Femur (tissue), 1 donor: ENCODE measurements at regions not wholly inside any gene's neighbourhood (a gene's known extent, or its start where the extent isn't known, plus 50 kb on each side); places are given as distances from the start of the nearest gene placed in this dataset.
"Not testable (repeated sequence)": the region's sequence is repeated elsewhere in the genome, so short reads cannot be mapped to it uniquely, and the experiment has no call there.

Experiments
- DNase-seq: peaks from one replicate; pipeline ENCODE4 v3.0.0-alpha.2; 2017

DNA sequence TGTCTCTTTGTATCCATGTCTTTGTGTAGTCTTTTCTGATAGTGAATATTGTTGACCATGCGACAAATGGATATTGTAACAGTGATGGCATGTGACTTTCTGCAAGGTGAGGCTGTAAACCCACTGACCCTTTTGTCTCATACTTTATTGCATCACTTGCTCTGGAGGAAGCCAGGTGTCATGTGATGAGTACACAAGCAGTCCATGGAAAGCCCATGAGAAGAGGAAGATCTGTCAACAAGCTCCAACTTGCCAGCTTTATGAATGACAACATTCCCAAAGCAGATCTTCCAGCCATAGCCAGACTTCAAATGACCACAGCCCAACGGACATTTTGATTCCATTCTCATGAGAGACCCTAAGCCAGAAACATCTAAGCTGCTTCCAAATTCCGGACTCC, 450.1 kb upstream of the ACTBL2 start:
- DNase-seq, result no peak

DNA sequence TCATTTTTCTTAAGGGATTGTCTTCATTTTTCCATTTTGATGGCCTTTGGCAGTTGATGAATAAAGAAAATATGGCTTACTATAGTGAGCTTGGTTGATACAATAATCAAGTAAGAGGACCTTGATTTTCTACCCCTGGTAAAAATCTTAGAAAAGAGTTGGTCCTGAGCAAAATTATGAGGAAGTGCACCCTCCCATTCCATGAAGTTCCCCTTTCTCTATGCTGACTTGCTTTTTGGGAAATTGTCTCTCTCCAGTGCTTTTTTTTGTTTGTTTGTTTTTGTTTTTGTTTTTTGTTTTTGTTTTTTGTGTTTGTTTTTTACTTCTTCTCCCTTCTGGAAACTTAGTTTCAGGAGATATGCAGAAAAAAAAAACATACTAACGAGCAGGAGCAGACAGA, 449.2 kb upstream of the ACTBL2 start:
- no peak for DNase-seq

DNA sequence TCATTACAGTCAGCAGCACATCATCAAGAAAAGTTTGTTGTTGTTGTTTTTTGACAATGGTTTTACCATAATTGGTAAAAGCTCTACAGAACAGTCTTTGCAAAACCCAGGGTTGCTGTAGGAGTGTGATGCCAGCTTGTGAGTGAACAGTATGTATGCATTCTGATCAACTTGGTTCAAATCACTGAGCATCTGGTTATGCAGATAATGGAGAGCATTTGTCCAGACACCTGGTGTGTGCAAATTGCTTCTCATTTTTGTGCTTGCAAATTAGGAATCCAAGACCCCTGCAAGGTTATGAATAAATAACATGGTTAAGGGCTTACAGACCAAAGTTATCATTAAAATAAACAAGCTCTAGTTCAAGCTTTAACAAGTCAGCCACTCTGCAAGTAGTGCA, 448.7 kb upstream of the ACTBL2 start:
- DNase-seq, result no peak

DNA sequence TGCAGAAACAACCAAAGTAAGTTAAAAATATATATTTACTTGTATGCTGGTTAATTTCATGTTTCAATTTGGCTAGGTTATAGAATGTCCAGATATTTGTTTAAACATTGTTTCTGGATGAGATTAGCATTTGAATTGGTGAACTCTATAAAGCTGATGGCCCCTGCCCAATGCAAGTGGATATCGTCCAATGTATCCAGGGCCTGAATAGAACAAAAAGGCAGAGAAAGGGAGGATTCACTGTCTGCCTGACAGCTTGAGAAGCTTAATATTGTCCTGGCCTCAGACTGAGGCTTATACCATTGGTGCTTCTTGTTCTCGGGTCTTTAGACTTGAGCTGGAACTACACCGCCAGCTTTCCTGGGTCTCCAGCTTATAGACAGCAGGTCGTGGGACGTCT, 446.7 kb upstream of the ACTBL2 start:
- peak; percentile 27 for DNase-seq

DNA sequence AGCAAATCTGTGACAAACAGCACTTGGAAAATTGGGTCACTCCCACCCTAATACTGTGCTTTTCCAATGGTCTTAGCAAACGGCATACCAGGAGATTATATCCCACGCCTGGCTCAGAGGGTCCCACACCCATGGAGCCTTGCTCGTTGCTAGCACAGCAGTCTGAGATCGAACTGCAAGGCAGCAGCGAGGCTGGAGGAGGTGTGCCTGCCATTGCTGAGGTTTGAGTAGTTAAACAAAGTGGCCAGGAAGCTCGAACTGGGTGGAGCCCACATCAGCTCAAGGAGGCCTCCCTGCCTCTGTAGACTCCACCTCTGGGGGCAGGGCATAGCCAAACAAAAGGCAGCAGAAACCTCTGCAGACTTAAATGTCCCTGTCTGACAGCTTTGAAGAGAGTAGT, 440.5 kb upstream of the ACTBL2 start:
- DNase-seq, result not testable (repeated sequence)

DNA sequence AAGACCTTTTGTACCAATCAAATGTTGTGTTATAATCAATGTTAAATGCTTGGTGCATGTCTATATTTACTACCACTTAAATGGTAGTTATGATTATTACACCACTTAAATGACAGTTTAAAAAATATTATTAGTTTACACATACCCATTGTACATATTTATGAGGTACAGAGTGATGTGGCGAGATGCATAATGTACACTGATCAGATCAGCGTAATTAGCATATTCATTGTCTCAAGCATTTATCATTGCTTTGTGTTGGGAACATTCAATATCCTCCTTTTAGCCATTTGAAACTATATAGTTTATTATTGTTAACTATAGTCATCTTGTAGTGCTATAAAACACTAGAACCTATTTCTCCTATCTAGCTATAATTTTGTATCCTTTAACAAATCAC, 434.4 kb upstream of the ACTBL2 start:
- DNase-seq, result no peak

DNA sequence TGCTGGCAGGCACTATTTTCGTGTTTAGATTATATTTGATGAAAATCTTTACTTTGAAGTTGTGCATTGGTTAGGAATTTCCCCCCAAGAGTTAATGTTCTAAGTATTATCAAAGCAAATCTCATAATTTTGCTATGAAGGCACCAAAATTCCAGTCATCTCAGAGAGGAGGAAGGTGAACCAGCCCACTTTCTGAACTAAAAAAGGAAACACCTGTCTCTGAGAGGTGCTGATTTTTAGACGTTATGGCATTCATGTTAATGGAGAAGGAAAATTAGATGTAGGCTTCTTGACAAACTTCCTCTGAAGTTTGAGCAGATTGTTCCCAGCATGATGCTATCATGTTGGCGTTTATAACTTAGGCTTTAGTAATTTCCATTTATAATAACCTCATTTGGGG, 432.9 kb upstream of the ACTBL2 start:
- DNase-seq, result no peak

DNA sequence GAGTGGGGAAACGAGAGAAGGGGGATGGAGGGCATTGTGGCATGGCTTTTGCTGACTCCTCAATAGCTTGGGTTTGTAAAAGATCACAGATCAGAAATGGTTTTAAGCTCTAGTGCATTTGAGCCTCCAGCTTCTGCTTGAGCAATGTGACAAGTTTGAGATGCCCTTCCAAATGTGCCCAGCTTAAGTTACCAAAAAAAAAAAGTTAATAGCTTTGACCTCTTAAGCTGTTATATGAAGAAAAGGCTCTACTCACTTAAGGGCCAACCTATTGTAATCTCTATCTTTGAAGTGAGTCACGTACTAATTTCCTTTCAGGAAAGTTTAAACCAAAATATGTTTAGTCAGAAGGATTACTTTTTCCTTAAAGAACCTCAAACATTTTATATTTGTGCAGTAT, 428.8 kb upstream of the ACTBL2 start:
- no peak for DNase-seq

DNA sequence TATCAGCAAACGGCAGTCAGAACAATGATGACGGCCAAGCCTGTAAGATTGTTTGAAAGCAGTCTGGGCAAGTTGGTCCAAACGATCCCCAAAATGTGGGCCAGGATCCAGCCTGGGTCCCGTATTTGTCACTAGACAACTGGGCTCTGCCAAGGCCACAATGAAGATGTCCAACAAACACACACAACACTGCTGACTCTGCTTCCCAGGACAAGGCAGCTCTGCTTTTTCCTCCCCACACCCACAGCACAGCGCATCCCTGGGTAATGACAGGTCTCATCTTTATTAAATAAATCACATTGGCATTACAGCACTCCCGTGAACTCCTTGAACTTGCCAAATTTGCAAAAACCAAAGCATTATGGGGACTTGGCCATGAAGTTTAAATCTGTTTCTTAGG, 424.1 kb upstream of the ACTBL2 start:
- no peak for DNase-seq

DNA sequence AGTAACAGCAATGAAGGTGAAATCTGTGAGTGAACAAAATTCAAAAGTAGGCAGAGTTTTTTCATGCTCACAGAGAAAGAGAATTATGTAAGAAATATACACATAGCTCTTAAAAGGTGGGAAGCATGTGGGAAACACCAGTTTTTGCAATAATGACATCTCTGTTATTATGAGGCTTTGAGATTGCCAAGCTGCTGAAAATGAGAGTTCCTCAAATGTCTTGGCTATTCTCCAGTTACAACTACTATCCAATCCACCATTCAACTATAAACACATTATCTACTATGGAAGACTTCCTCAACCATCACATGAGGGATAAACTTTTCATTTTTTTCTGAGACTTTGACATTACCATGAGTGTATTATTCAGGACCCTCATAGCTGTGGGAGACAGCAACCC, 420.8 kb upstream of the ACTBL2 start:
- no peak for DNase-seq

DNA sequence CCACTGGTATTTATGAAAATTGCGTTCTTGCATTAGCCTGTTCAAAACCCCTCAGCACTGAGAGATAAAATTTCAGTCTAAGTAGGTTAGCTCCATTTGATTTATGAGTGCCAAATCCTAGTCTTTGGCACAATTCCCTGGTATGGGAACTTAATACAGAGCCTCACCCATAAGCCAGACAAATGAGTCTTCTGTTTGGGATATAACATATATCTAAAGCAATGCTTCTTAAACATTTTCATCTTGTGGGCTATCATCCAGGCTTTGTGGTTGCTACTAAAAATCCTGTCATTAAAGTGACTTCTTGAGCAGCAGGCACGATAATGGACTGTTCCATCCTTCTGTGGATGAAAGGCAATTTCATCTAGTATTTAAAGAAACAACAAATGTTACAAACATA, 419.5 kb upstream of the ACTBL2 start:
- DNase-seq, result no peak

DNA sequence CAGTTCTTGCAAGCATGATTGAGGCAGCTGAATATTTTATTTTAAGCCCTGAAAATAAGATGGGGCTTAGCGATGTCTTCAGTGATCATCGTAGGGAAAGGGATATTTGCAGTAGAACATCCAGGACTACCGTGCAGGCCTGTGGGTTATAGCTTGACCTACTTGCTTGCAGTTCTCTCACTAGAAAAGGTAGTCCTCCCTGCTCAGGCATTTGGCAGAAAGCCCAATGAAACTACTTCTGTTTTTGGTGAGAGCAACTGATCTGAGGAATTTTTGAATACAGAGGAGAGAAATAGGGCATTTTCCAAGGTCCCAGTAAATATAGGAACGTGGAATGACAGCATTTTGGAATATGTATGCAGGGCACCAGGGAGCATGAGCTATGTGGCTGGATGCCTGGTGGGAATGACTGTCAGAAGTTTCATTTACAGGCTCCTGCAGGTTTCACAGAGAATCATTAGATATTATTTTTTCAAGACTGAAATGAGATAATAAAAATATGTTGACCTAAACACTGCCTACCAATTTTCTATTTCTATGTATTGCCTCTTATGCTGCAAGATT, 417.9 kb upstream of the ACTBL2 start:
- DNase-seq, result no peak

DNA sequence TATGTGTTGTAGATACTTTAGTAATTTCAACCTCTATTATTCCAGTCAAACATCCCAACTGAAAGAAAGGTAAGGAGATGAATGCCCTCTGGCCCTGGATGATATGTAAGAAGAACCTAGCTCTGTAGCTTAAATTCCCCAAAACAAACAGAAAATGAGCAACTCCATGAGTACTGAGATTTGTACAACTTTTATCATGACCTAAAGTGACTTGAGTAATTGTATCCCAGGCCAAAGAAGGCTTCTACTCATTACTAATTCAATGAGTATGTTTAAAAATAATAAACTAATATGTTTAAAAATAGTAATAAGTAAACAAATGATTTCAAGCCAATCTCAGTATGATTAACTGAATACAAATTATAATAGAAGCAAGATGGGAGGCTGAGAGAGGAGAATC, 414.0 kb upstream of the ACTBL2 start:
- DNase-seq, result no peak

DNA sequence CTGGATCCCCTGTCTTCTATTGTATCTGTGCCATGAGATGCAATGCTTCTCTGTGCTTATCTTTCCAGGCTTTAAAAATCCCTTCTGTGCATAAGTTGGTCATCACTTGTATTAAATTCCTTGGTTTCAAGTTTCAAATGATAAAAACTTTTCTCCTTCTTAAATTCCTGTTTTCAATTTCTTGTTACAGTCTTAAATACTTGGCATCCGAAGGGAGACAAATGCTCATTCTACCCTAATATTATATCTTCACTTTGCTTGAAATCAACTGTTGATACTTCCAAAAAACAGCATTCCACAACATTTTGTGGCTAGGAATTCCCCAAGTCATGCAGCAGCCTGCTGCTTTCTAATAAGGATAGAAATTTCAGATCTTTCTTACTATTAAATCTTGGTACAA, 413.2 kb upstream of the ACTBL2 start:
- no peak for DNase-seq

DNA sequence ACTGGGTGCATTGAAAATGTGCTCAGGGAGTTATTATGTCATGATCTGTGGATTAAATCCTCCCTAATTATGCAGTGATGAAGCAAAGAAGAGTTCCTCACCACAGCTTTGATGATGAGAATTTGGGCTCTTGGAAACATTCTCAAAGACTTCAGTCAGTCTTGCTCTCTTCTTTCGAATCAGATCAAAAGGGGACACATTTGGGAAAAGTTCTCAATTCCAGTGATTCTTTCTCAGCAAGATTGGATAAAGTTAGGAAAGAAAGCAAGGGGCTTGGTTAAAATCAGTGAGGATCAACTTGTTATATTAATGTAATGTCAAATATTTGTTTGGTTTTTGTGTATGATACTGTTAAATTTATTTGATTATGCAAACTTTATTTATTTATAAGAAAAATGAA, 411.3 kb upstream of the ACTBL2 start:
- DNase-seq, result no peak

DNA sequence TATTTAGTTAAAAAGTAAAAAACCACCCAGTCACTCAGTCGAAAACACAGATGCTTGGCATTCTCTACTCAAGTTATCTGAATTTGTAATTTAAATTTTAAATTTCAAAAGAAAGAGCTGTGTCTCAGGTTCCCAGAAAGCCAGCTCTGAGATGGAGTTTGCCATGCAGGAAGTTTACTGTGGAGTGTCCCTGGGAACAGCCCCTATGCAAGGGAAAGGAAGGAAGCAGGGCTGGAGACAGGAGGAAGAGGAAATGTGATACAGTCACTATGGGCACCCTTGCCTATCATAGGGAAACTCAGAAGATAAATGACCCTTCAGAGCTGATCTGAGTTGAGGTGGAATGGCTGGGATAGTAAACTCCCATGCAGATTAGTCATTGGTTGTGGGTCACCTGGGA, 408.8 kb upstream of the ACTBL2 start:
- no peak for DNase-seq

DNA sequence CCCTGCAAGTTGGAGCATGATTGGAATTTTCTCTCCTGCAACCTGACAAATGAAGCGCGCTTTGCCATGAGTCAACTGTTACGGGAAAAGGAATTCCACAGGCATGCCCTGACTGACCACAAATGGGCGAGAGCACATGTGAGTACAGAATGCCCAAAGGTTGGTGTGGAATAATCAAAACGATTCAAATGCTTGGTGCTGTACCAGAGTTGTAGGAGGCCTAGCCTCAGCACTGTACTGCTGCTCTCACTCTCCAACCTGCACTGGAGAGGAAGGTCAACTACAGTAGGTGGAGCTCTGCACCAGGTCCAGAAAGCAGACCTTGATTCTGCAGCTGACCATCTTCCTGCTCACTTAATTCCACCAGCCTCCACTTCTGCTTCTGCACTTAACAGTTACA, 406.9 kb upstream of the ACTBL2 start:
- peak; percentile 20 for DNase-seq

DNA sequence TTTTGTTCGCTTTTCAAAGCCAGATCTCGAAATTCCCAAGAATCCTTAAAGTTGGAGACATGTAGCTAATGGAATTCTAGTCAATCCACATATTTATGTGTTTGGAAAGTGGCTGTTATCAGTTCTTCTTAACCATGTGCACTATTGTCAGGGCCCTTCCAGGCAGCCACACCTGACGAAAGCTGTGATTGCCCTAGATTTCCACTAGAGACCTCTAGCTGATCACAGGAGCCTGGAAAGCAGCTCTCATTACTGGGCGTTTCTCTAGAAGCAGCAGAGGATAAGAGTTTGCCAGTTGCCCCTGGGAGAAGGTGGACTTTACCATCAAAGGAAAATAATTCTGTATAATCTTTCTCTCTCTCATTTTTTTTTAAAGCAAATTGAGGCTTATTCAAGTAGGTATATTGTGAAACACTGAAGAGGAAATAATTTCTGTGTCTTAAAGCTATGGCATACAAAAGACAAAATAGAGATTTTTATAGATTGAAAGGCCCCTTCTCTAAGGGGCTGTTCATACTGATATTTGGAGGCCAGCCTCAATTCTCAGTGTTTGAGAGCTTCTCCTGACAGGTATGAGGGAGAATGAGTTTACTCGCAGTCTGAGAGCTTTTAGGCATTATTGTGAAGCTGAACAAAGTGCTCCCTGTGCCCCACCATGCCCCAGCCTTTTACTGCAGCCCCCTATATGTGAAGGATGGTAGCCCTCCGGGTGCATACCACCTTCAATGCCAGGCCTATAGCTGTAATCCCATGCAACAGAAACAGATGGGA, 405.4 kb upstream of the ACTBL2 start:
- peak; percentile 57 for DNase-seq

DNA sequence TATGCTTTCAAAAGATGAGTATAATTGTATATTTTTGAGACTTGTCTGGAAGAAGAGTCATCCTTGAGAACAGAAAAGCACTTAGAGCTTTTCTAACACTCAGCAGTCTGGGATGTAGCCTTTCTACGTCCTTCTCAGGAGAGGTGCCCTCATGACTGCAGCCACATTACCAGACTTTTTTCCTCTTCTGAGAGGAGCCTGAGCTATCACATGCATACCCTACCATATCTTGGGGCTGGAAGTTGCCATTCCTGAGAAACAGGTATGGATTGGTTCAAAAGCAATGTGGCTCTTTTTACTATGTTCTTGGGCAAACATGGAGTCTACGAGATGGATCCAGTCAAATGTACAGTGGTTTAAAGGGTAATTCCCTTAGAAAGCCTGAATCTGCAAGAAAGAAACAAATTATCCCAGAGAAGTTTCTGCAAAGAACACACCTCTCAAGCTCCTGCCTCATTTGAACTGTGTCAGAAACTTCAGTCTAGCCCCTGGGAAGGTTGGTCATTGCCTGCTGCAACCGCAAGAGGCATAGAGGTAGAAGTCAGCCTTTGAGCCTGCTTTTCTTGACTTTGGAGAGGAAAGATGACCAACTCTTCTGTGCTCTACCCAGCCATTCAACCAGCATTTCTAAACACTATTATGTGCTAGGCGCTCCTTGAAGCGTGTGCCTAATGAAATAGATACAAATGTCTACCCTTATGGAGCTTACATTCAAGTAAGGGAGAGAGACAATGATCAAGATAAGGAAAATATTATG, 401.9 kb upstream of the ACTBL2 start:
- no peak for DNase-seq

DNA sequence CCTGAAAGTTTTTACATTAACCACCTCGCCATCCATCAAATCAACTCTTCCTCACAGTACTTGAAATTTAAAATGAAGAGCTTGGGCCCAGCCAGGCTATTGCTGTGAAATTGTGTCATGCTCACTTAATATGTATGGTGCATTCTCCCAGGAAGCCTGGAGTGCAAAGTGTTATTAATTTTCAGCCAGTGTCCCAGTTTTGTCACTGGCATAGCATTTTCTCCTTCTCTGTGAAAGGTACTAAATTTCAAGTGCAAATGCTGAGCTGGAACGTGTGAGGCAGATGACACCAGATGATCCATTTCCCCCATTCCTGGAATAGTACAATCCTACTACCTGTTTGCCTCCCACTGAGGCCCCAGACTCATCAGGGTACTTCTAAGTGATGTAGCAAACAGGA, 397.6 kb upstream of the ACTBL2 start:
- no peak for DNase-seq

DNA sequence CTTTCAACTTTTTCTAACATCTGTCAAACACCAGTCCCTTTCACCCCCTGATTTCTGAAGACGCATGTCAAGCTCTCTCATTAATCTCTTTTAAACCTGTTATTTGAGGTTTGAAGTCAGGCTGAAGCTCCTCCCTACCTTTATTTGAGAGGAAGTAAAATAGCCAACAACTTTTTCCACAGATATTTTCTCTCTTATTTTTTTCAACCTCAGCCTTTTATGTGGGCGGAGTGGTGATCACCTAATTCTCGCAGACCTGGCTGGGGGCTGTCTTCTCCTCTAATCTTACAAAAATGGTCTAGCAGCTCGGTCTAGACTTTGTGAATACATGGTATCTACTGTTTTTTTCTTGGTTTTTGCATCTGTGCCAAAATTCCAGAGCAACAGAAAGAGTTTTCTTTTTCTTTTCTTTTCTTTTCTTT, 395.7 kb upstream of the ACTBL2 start:
- no peak for DNase-seq

DNA sequence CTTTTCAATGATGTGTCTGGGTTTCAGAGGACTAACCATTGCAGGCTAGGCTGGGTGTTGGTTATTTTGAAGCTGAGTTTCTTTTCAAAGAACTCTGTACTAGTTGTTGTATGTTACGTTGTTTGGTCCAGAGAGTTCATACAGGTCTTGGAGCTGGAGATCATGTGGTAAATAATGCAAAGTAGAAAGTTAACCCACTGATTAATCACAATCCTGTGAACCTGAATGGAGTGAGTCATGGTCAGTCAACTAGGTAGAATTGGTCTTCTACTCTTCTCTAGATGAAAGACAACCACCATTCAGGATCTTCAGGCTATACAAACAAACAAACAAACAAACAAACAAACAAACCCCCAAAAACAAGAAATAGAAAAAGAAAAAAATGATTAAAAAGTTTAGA, 388.9 kb upstream of the ACTBL2 start:
- no peak for DNase-seq

DNA sequence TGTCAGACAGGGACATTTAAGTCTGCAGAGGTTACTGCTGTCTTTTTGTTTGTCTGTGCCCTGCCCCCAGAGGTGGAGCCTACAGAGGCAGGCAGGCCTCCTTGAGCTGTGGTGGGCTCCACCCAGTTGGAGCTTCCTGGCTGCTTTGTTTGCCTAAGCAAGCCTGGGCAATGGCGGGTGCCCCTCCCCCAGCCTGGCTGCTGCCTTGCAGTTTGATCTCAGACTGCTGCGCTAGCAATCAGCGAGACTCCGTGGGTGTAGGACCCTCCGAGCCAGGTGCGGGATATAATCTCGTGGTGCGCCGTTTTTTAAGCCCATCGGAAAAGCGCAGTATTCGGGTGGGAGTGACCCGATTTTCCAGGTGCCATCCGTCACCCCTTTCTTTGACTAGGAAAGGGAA, 387.7 kb upstream of the ACTBL2 start:
- not testable (repeated sequence) for DNase-seq

DNA sequence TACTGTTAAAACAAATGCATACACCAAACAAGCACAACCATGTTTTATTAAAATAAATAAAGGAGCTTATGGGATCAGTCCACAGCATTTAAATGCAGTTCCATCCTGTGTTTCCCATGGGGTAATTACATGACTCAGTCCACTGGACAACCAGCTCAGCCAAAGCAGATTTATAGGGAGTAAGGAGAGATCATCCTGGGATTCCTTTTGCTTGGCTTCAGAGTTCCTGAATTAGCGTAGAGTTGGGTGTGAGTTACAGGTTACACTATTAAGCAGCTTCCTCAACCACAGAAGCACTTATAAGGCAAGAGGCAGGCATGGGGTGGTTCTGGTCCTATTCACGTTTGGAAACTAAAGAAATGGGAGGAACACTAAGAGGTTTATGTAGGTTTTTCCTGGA, 381.1 kb upstream of the ACTBL2 start:
- no peak for DNase-seq
